Memory B cell (primary cell): ENCODE measurements at regions not wholly inside any gene's neighbourhood (a gene's known extent, or its start where the extent isn't known, plus 50 kb on each side); places are given as distances from the start of the nearest gene placed in this dataset.

Experiments
- ATAC-seq: fragments of 150-1000 bp; cut with Tn5 transposase; 2 replicates; pipeline ENCODE4 v1.10.0; 2021; ENCODE audit warnings: low read depth, mild to moderate bottlenecking, moderate library complexity
- DNase-seq, 2 donors: peaks; one replicate each; pipeline ENCODE4 v3.0.0; 2022; ENCODE audit warnings: low spot score in 2 of 2
- H3K27ac Mint-ChIP-seq: one replicate; pipeline ENCODE4 v1.8.0; 2022; ENCODE audit warnings: mild to moderate bottlenecking, moderate library complexity, mixed read lengths
- H3K27me3 Mint-ChIP-seq: one replicate; pipeline ENCODE4 v1.8.0; 2022; ENCODE audit warnings: mixed read lengths
- H3K36me3 Mint-ChIP-seq: one replicate; pipeline ENCODE4 v1.8.0; 2022; ENCODE audit warnings: mild to moderate bottlenecking, mixed read lengths
- H3K4me1 Mint-ChIP-seq: one replicate; pipeline ENCODE4 v1.8.0; 2022; ENCODE audit warnings: mixed read lengths
- H3K4me3 Mint-ChIP-seq: one replicate; pipeline ENCODE4 v1.8.0; 2022; ENCODE audit warnings: mild to moderate bottlenecking, moderate library complexity, mixed read lengths
- H3K9me3 Mint-ChIP-seq: one replicate; pipeline ENCODE4 v1.8.0; 2022; ENCODE audit warnings: mixed read lengths

GRCh38 chr17:79137789-79138165 is 63.2 kb downstream of the ENGASE start:
- no peak overlapping the region for H3K27ac Mint-ChIP-seq
- DNase-seq: no peak
- peaks cover 19% of the 10 kb centered on the region for H3K27me3 Mint-ChIP-seq
- peaks cover 9% of the 10 kb centered on the region for H3K9me3 Mint-ChIP-seq
- H3K4me3 Mint-ChIP-seq: no peak overlapping the region
- H3K36me3 Mint-ChIP-seq: no peaks in the 10 kb centered on the region
- no peaks in the 10 kb centered on the region for H3K4me1 Mint-ChIP-seq
- no peak for ATAC-seq

GRCh38 chr17:79137015-79137788 is 62.6 kb downstream of the ENGASE start:
- Mint-ChIP-seq H3K27ac (no peak overlapping the region), H3K4me3 (no peak overlapping the region), H3K9me3 (peaks cover 9% of the 10 kb centered on the region), H3K36me3 (no peaks in the 10 kb centered on the region), H3K4me1 (no peaks in the 10 kb centered on the region), H3K27me3 (peaks cover 19% of the 10 kb centered on the region)
- no peak for DNase-seq
- no peak for ATAC-seq

- Mint-ChIP-seq H3K4me3 (no peak overlapping the region), H3K27ac (no peak overlapping the region), H3K36me3 (no peaks in the 10 kb centered on the region), H3K4me1 (no peaks in the 10 kb centered on the region), H3K27me3 (peaks cover 19% of the 10 kb centered on the region), H3K9me3 (peaks cover 9% of the 10 kb centered on the region)
- ATAC-seq: no peak
- DNase-seq: no peak
Measured at GRCh38 chr17:79136596-79136995, 62.0 kb downstream of the ENGASE start.
